ENCODE measurements at regions not wholly inside any gene's neighbourhood (a gene's known extent, or its start where the extent isn't known, plus 50 kb on each side); places are given as distances from the start of the nearest gene placed in this dataset.
"Not testable (repeated sequence)": the region's sequence is repeated elsewhere in the genome, so short reads cannot be mapped to it uniquely, and the experiment has no call there.

DNA sequence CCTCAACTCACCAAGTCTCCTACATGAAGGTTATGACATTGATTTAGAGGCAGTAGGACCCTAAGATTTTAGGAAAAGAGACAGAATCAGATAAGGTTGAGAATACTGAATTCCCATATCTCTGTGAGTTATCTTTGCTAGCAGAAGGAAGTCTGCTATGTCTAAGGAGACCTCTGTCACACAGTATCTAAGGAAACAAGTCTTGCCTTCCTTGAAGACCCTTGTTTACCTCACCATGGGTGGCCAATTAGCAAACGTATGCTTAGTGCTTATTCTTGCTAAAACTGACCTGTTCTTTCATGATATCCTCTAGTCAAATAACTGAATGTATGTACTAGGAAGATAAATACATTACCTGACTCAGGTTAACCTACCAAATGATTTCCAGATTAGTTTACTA, 855.4 kb upstream of the SLITRK1 start:
- intact Hi-C loops (cut with micrococcal nuclease): no loop called here
- no peak for DNase-seq
- Mint-ChIP-seq H3K27me3 (ENCODE audit: low read depth) (no peaks in the 10 kb centered on the region), H3K9me3 (peaks cover 1% of the 10 kb centered on the region), H3K4me3 (no peak overlapping the region), H3K27ac (no peak overlapping the region), H3K4me1 (ENCODE audit: low read depth) (no peaks in the 10 kb centered on the region), H3K36me3 (ENCODE audit: low read depth) (no peaks in the 10 kb centered on the region)
- CTCF ChIA-PET: no interaction called here

DNA sequence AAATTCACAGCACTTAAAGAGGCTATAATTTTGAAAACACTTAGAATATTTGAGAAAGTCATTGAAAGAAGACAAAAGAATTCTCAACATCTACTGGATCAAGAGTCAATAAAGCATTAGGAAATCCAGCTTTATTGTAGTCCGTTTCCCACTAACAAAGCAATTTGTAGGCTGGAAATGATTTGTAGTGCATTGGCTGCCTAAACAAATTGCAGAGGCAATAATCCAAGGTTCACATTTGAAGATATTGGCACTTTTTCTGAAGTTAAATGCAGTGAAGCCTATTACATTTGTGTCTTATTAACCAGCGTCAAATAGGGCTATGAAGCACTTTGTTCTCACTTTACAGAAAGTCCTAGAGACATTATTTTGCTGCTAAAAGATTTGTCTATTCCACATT, 848.1 kb upstream of the SLITRK1 start:
- no peaks in the 10 kb centered on the region for H3K4me1 Mint-ChIP-seq (ENCODE audit: low read depth)
- no peaks in the 10 kb centered on the region for H3K36me3 Mint-ChIP-seq (ENCODE audit: low read depth)
- DNase-seq: no peak
- H3K4me3 Mint-ChIP-seq: no peak overlapping the region
- CTCF ChIA-PET: no interaction called here
- peaks cover 3% of the 10 kb centered on the region for H3K9me3 Mint-ChIP-seq
- H3K27ac Mint-ChIP-seq: no peak overlapping the region
- no peaks in the 10 kb centered on the region for H3K27me3 Mint-ChIP-seq (ENCODE audit: low read depth)
- intact Hi-C loops (cut with micrococcal nuclease): no loop called here

DNA sequence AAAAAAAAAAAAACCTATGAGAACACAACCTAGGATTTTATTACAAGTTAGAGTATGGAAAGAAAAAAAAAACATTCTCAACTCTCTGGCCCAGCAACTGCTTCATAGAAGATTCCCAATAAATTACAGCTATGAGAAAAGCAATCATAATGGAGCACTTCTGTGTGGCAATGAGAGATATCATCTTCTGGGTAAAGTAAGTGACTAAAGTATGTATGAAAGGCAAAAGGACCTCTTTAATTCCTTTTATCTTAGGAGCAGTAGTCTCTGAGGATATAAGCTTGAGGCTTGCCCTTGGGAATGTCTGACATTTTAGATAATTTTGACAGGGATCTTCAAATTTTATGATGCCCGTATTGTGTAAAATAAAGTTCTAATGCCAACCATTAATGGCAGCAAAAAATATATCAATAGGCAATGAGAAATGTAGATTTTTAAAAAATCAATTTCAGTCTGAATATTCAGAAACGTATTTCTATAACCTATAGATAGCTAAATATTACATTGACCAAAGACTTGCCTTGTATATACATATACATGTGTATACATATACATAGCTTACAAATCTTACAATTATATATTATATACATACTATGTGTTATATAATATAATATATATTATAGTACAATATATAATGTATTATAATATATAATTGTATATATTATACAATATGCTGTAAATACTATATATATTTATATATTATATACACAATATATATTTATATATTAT, 823.9 kb upstream of the SLITRK1 start:
- Mint-ChIP-seq H3K36me3 (ENCODE audit: low read depth) (no peaks in the 10 kb centered on the region), H3K27ac (no peak overlapping the region), H3K4me3 (no peak overlapping the region), H3K4me1 (ENCODE audit: low read depth) (no peaks in the 10 kb centered on the region), H3K9me3 (peaks cover 1% of the 10 kb centered on the region), H3K27me3 (ENCODE audit: low read depth) (no peaks in the 10 kb centered on the region)
- DNase-seq: no peak
- CTCF ChIA-PET: no interaction called here
- intact Hi-C loops (cut with micrococcal nuclease): no loop called here

GRCh38 chr13:84702174-84702573, 819.9 kb upstream of the SLITRK1 start:
- DNase-seq: no peak
- no peaks in the 10 kb centered on the region for H3K4me1 Mint-ChIP-seq (ENCODE audit: low read depth)
- CTCF ChIA-PET: no interaction called here
- H3K36me3 Mint-ChIP-seq (ENCODE audit: low read depth): no peaks in the 10 kb centered on the region
- no peak overlapping the region for H3K27ac Mint-ChIP-seq
- no peaks in the 10 kb centered on the region for H3K27me3 Mint-ChIP-seq (ENCODE audit: low read depth)
- no peak overlapping the region for H3K4me3 Mint-ChIP-seq
- intact Hi-C loops (cut with micrococcal nuclease): no loop called here
- peaks cover 7% of the 10 kb centered on the region for H3K9me3 Mint-ChIP-seq

- intact Hi-C loops (cut with micrococcal nuclease); H3K27me3 Mint-ChIP-seq (ENCODE audit: low read depth); H3K4me1 Mint-ChIP-seq (ENCODE audit: low read depth); H3K36me3 Mint-ChIP-seq (ENCODE audit: low read depth); CTCF ChIA-PET; DNase-seq; H3K27ac Mint-ChIP-seq; H3K4me3 Mint-ChIP-seq: not testable (repeated sequence)
- peaks cover 11% of the 10 kb centered on the region for H3K9me3 Mint-ChIP-seq
Measured at GRCh38 chr13:84697591-84697990, 815.3 kb upstream of the SLITRK1 start.

- intact Hi-C loops (cut with micrococcal nuclease): no loop called here
- Mint-ChIP-seq H3K36me3 (ENCODE audit: low read depth) (no peaks in the 10 kb centered on the region), H3K27ac (no peak overlapping the region), H3K4me1 (ENCODE audit: low read depth) (no peaks in the 10 kb centered on the region), H3K9me3 (no peaks in the 10 kb centered on the region), H3K27me3 (ENCODE audit: low read depth) (no peaks in the 10 kb centered on the region), H3K4me3 (no peak overlapping the region)
- CTCF ChIA-PET: no interaction called here
- no peak for DNase-seq
Measured at GRCh38 chr13:84686973-84687372, 804.7 kb upstream of the SLITRK1 start.

GRCh38 chr13:84686458-84686857, 804.2 kb upstream of the SLITRK1 start:
- CTCF ChIA-PET: no interaction called here
- intact Hi-C loops (cut with micrococcal nuclease): no loop called here
- Mint-ChIP-seq H3K27me3 (ENCODE audit: low read depth) (no peaks in the 10 kb centered on the region), H3K4me1 (ENCODE audit: low read depth) (no peaks in the 10 kb centered on the region), H3K4me3 (no peak overlapping the region), H3K36me3 (ENCODE audit: low read depth) (no peaks in the 10 kb centered on the region), H3K27ac (no peak overlapping the region), H3K9me3 (no peaks in the 10 kb centered on the region)
- no peak for DNase-seq

GRCh38 chr13:84684804-84685203, 802.5 kb upstream of the SLITRK1 start:
- intact Hi-C loops (cut with micrococcal nuclease): no loop called here
- H3K27me3 Mint-ChIP-seq (ENCODE audit: low read depth): no peaks in the 10 kb centered on the region
- H3K27ac Mint-ChIP-seq: no peak overlapping the region
- no peaks in the 10 kb centered on the region for H3K36me3 Mint-ChIP-seq (ENCODE audit: low read depth)
- no peak for DNase-seq
- CTCF ChIA-PET: no interaction called here
- H3K4me1 Mint-ChIP-seq (ENCODE audit: low read depth): no peaks in the 10 kb centered on the region
- no peak overlapping the region for H3K4me3 Mint-ChIP-seq
- H3K9me3 Mint-ChIP-seq: no peaks in the 10 kb centered on the region

GRCh38 chr13:84684048-84684662, 801.9 kb upstream of the SLITRK1 start:
- intact Hi-C loops (cut with micrococcal nuclease): no loop called here

DNA sequence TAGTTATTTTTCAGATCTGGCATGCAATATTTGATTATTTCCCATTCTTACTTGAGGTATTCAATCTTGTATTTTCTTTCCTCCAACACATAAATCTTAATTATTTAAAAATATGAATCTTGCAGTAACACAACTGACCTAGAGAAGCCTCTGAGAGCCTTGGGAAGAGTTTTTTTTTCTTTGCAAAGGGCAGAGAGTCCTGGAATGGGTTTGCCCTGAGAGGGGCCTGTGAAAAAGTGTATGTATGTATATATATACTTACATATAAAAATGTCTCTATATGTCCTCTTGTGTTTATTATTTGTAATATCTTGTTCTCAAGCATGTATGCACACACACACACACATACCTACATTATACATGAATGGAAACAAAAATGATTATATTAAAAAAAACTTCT, 801.2 kb upstream of the SLITRK1 start:
- CTCF ChIA-PET: no interaction called here
- intact Hi-C loops (cut with micrococcal nuclease): no loop called here
- H3K4me1 Mint-ChIP-seq (ENCODE audit: low read depth): no peaks in the 10 kb centered on the region
- H3K36me3 Mint-ChIP-seq (ENCODE audit: low read depth): no peaks in the 10 kb centered on the region
- H3K27ac Mint-ChIP-seq: no peak overlapping the region
- no peak overlapping the region for H3K4me3 Mint-ChIP-seq
- no peaks in the 10 kb centered on the region for H3K27me3 Mint-ChIP-seq (ENCODE audit: low read depth)
- H3K9me3 Mint-ChIP-seq: no peaks in the 10 kb centered on the region
- DNase-seq: no peak

More at GRCh38 chr13:84684048-84684662, 801.9 kb upstream of the SLITRK1 start:
- Mint-ChIP-seq H3K27me3 (ENCODE audit: low read depth) (no peaks in the 10 kb centered on the region), H3K36me3 (ENCODE audit: low read depth) (no peaks in the 10 kb centered on the region), H3K27ac (no peak overlapping the region), H3K4me1 (ENCODE audit: low read depth) (no peaks in the 10 kb centered on the region), H3K9me3 (no peaks in the 10 kb centered on the region), H3K4me3 (no peak overlapping the region)
- CTCF ChIA-PET: no interaction called here
- no peak for DNase-seq

- H3K27me3 Mint-ChIP-seq (ENCODE audit: low read depth): no peaks in the 10 kb centered on the region
- H3K4me1 Mint-ChIP-seq (ENCODE audit: low read depth): no peaks in the 10 kb centered on the region
- no peak overlapping the region for H3K27ac Mint-ChIP-seq
- no peak overlapping the region for H3K4me3 Mint-ChIP-seq
- H3K36me3 Mint-ChIP-seq (ENCODE audit: low read depth): no peaks in the 10 kb centered on the region
- CTCF ChIA-PET: no interaction called here
- intact Hi-C loops (cut with micrococcal nuclease): no loop called here
- H3K9me3 Mint-ChIP-seq: peaks cover 4% of the 10 kb centered on the region
- no peak for DNase-seq
Measured at GRCh38 chr13:84677836-84678235, 795.6 kb upstream of the SLITRK1 start.

- Mint-ChIP-seq H3K27me3 (ENCODE audit: low read depth) (no peaks in the 10 kb centered on the region), H3K36me3 (ENCODE audit: low read depth) (no peaks in the 10 kb centered on the region), H3K27ac (no peak overlapping the region), H3K9me3 (peaks cover 5% of the 10 kb centered on the region), H3K4me3 (no peak overlapping the region), H3K4me1 (ENCODE audit: low read depth) (no peaks in the 10 kb centered on the region)
- intact Hi-C loops (cut with micrococcal nuclease): no loop called here
- CTCF ChIA-PET: no interaction called here
- no peak for DNase-seq
Measured at GRCh38 chr13:84672616-84673015, 790.3 kb upstream of the SLITRK1 start.

- Mint-ChIP-seq H3K27me3 (ENCODE audit: low read depth) (no peaks in the 10 kb centered on the region), H3K4me1 (ENCODE audit: low read depth) (no peaks in the 10 kb centered on the region), H3K36me3 (ENCODE audit: low read depth) (no peaks in the 10 kb centered on the region), H3K9me3 (peaks cover 5% of the 10 kb centered on the region), H3K27ac (no peak overlapping the region), H3K4me3 (no peak overlapping the region)
- CTCF ChIA-PET: no interaction called here
- DNase-seq: no peak
- intact Hi-C loops (cut with micrococcal nuclease): no loop called here
Measured at GRCh38 chr13:84670245-84670644, 788.0 kb upstream of the SLITRK1 start.
